AML-193 (cell line): ENCODE measurements at regions not wholly inside any gene's neighbourhood (a gene's known extent, or its start where the extent isn't known, plus 50 kb on each side); places are given as distances from the start of the nearest gene placed in this dataset.
A peak's percentile ranks its signal among the peaks of the same experiment; 100 is the strongest.

Experiments
- DNase-seq, 2 experiments: peaks; one replicate each; lab custom pipeline; 2025; lab: John Stamatoyannopoulos, UW

DNA sequence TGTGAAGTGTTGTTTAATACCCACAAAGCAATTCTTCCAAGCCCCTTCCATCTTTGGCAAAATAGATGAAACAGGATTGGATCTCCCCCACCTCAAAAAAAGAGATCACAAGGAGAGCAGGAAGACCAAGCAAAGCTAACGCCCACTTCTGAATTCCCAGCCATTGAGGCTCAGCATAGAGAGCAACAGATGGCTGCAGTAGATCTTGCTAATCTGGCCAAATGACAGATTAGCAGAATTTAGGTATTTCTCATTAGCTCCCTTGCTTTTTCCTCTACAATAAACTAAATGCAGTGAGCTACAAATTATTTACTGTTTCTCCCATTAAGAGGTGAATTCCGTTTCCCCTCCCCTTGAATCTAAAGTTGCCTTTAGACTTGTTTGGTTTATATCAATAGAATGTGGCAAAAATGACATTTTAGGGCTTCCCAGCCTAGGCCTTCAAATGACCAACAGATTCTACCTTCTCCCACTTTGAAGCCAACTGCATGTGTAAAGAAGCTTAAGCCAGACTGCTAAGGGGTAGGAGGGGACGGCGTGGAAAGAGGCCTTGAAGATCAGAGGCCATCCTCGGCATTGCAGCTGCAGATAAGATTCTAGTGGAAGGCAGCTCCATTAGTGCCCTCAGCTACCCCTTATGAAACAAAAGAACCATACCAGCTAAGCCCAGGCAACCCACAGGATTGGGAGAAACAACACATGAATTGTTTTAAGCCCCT, 56.8 kb upstream of the CPEB4 start:
- no peak for DNase-seq

DNA sequence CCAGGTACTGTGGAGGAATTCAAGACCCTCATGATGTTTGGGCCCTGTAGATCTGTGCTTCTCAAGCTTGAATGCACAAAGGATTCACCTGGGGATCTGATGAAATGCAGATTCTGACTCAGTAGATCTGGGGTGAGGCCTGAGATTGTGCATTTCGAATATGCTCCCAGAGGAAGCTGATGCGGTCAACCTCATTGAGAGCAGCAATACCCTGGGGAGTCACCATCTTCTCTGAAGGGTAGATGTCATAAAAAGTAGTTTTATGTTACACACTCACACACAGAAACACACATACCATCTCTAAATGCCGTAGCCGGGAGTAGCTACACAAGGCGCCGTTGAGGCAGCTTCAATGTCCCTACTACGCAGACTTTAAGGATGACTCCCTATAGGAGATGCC, 55.8 kb upstream of the CPEB4 start:
- no peak for DNase-seq

DNA sequence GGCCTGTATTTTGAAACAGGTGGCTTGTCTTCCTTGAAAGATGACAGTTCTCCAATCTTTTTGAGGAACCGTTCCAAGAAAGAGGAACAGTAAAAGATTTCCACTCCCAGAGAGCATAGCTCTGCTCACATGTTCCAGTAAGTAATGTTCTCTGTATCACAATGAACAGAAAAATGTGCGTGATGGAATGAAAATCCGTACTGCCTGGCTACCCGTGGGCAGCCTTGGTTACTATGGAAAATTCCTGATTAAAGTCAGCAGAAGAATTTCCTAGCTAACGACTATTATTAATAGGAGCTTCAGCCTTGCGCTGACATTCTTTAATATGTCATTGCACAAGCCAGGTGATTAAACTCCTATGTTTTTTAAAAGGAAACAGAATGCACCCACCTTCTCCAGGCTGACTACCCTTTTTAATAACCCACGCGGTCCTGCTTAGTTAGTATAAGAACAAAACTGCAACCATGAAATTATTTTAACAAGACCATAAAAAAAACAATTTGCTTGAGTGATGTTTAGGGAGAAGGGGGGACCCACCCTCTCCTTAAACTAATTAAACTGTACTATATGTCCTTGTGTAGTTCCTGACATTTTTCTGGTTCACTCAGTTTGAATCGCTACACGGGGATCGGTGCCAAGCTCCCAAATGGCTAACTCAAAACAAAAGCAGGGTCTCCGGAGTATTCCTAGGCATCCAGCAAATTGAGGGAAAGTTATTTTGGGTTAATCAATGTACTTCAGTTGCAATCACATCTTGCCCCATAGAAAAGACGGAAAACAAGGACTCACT, 54.8 kb upstream of the CPEB4 start:
- no peak for DNase-seq

- DNase-seq: no peak
Measured at GRCh38 chr5:173834071-173834771, 53.9 kb upstream of the CPEB4 start.

GRCh38 chr5:173835131-173835530, 53.0 kb upstream of the CPEB4 start:
- DNase-seq: peak; percentile 36 to 44

DNA sequence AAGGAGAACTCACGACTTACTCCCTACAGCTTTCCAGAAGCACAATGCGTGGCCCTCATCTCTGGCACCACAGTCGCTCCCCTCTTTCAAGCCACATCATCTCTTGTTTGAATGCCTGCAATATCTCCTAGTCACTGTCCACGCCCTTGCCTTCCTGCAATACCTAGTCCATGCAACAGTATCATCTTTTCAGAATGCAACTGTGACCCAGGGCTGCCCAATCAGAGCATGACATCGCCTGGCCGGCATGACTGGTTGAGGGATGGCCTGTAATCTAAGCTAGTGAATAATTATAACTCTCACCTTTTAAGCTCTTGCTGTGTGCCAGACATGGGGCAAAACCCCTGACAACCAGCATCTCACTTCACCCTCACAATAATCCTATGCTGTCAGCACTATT, 52.5 kb upstream of the CPEB4 start:
- no peak for DNase-seq

- no peak for DNase-seq
Measured at GRCh38 chr5:173837654-173838053, 50.5 kb upstream of the CPEB4 start.
